Glutamatergic neuron (in vitro differentiated cells): ENCODE measurements at regions not wholly inside any gene's neighbourhood (a gene's known extent, or its start where the extent isn't known, plus 50 kb on each side); places are given as distances from the start of the nearest gene placed in this dataset.

Experiments used
- DNase-seq: peaks from one replicate; pipeline ENCODE4 v3.0.0; 2022
- H3K27ac Mint-ChIP-seq: one replicate; pipeline ENCODE4 v1.8.0; 2020; ENCODE audit warnings: mild to moderate bottlenecking, mixed read lengths, inconsistent platforms; ENCODE audit not compliant: unreplicated experiment
- H3K27me3 Mint-ChIP-seq: one replicate; pipeline ENCODE4 v1.8.0; 2020; ENCODE audit warnings: mild to moderate bottlenecking, moderate library complexity, mixed read lengths, inconsistent platforms; ENCODE audit not compliant: unreplicated experiment
- H3K36me3 Mint-ChIP-seq: one replicate; pipeline ENCODE4 v1.8.0; 2020; ENCODE audit warnings: mild to moderate bottlenecking, mixed read lengths, inconsistent platforms; ENCODE audit not compliant: unreplicated experiment
- H3K4me1 Mint-ChIP-seq: one replicate; pipeline ENCODE4 v1.8.0; 2020; ENCODE audit warnings: mild to moderate bottlenecking, low read depth, mixed read lengths, inconsistent platforms; ENCODE audit not compliant: unreplicated experiment
- H3K4me3 Mint-ChIP-seq: one replicate; pipeline ENCODE4 v1.8.0; 2020; ENCODE audit warnings: mild to moderate bottlenecking, mixed read lengths, inconsistent platforms; ENCODE audit not compliant: unreplicated experiment
- H3K9me3 Mint-ChIP-seq: one replicate; pipeline ENCODE4 v1.8.0; 2020; ENCODE audit warnings: mild to moderate bottlenecking, moderate library complexity, mixed read lengths, inconsistent platforms; ENCODE audit not compliant: unreplicated experiment
- CTCF ChIP-seq: fragments of 200-600 bp; sonication (generic); IDR thresholded peaks from one replicate; pipeline ENCODE4 v1.5.0; 2021; ENCODE audit not compliant: partially characterized antibody, unreplicated experiment

GRCh38 chr5:67581203-67581602 is 384.6 kb upstream of the CD180 start:
- H3K27ac Mint-ChIP-seq: peak overlapping the region; percentile 64
- no peaks in the 10 kb centered on the region for H3K36me3 Mint-ChIP-seq
- TF ChIP-seq CTCF: no peak
- DNase-seq: peak; percentile 37
- H3K9me3 Mint-ChIP-seq: no peaks in the 10 kb centered on the region
- peaks cover 1% of the 10 kb centered on the region for H3K4me1 Mint-ChIP-seq
- H3K27me3 Mint-ChIP-seq: no peaks in the 10 kb centered on the region
- no peak overlapping the region for H3K4me3 Mint-ChIP-seq

- Mint-ChIP-seq H3K4me3 (no peak overlapping the region), H3K27ac (no peak overlapping the region), H3K4me1 (peaks cover 1% of the 10 kb centered on the region), H3K27me3 (no peaks in the 10 kb centered on the region), H3K36me3 (peaks cover 12% of the 10 kb centered on the region), H3K9me3 (no peaks in the 10 kb centered on the region)
- TF ChIP-seq CTCF: no peak
- DNase-seq: no peak
These were observed 381.4 kb upstream of the CD180 start for GRCh38 chr5:67578011-67578410.

GRCh38 chr5:67577424-67577823 is 380.8 kb upstream of the CD180 start:
- DNase-seq: no peak
- Mint-ChIP-seq H3K27ac (no peak overlapping the region), H3K4me3 (no peak overlapping the region), H3K36me3 (peaks cover 14% of the 10 kb centered on the region), H3K9me3 (no peaks in the 10 kb centered on the region), H3K27me3 (no peaks in the 10 kb centered on the region), H3K4me1 (peaks cover 1% of the 10 kb centered on the region)
- TF ChIP-seq CTCF: no peak

GRCh38 chr5:67576112-67576511 is 379.5 kb upstream of the CD180 start:
- peaks cover 14% of the 10 kb centered on the region for H3K36me3 Mint-ChIP-seq
- DNase-seq: no peak
- H3K27me3 Mint-ChIP-seq: no peaks in the 10 kb centered on the region
- no peak overlapping the region for H3K27ac Mint-ChIP-seq
- no peaks in the 10 kb centered on the region for H3K4me1 Mint-ChIP-seq
- no peak for TF ChIP-seq CTCF
- no peaks in the 10 kb centered on the region for H3K9me3 Mint-ChIP-seq
- no peak overlapping the region for H3K4me3 Mint-ChIP-seq

- DNase-seq: no peak
- H3K4me1 Mint-ChIP-seq: no peaks in the 10 kb centered on the region
- peaks cover 14% of the 10 kb centered on the region for H3K36me3 Mint-ChIP-seq
- no peak overlapping the region for H3K4me3 Mint-ChIP-seq
- no peak for TF ChIP-seq CTCF
- H3K27me3 Mint-ChIP-seq: no peaks in the 10 kb centered on the region
- H3K27ac Mint-ChIP-seq: no peak overlapping the region
- no peaks in the 10 kb centered on the region for H3K9me3 Mint-ChIP-seq
These were observed 378.5 kb upstream of the CD180 start for GRCh38 chr5:67575087-67575486.
